ENCODE measurements at regions not wholly inside any gene's neighbourhood (a gene's known extent, or its start where the extent isn't known, plus 50 kb on each side); places are given as distances from the start of the nearest gene placed in this dataset.
"Not testable (repeated sequence)": the region's sequence is repeated elsewhere in the genome, so short reads cannot be mapped to it uniquely, and the experiment has no call there.

GRCh38 chr2:60213865-60214625 lies 339.4 kb downstream of the BCL11A start:
- ChIA-PET CTCF (no interaction called here), POLR2A (no interaction called here)
- H3K4me3 ChIP-seq (ENCODE audit: low read depth, low read length) = no peak overlapping the region
- H3K36me3 ChIP-seq (ENCODE audit: control insufficient read depth, insufficient read depth, low read length) = no peaks in the 10 kb centered on the region
- no peaks in the 10 kb centered on the region for H3K27me3 ChIP-seq (ENCODE audit: control insufficient read depth, insufficient read depth, low read length)
- no peak for TF ChIP-seq CTCF (IDR thresholded peaks at IDR 0.05; ENCODE audit: insufficient read depth, low read depth, low read length)
- no peak for DNase-seq (ENCODE audit: low read depth)

GRCh38 chr2:60212181-60212945 lies 341.1 kb downstream of the BCL11A start:
- ChIA-PET POLR2A (no interaction called here), CTCF (no interaction called here)
- Histone ChIP-seq H3K36me3 (ENCODE audit: control insufficient read depth, insufficient read depth, low read length) (no peaks in the 10 kb centered on the region), H3K4me3 (ENCODE audit: low read depth, low read length) (no peak overlapping the region), H3K27me3 (ENCODE audit: control insufficient read depth, insufficient read depth, low read length) (no peaks in the 10 kb centered on the region)
- no peak for DNase-seq (ENCODE audit: low read depth)
- no peak for TF ChIP-seq CTCF (IDR thresholded peaks at IDR 0.05; ENCODE audit: insufficient read depth, low read depth, low read length)

- H3K4me3 ChIP-seq (ENCODE audit: low read depth, low read length); DNase-seq (ENCODE audit: low read depth); H3K27me3 ChIP-seq (ENCODE audit: control insufficient read depth, insufficient read depth, low read length); CTCF ChIA-PET; H3K36me3 ChIP-seq (ENCODE audit: control insufficient read depth, insufficient read depth, low read length); POLR2A ChIA-PET: not testable (repeated sequence)
These were observed 364.4 kb downstream of the BCL11A start for GRCh38 chr2:60189006-60189405.

GRCh38 chr2:60175290-60175689 lies 378.2 kb downstream of the BCL11A start:
- H3K4me3 ChIP-seq (ENCODE audit: low read depth, low read length) = no peak overlapping the region
- ChIA-PET CTCF (no interaction called here), POLR2A (no interaction called here)
- no peak for DNase-seq (ENCODE audit: low read depth)
- TF ChIP-seq CTCF (IDR thresholded peaks at IDR 0.05; ENCODE audit: insufficient read depth, low read depth, low read length) = no peak
- no peaks in the 10 kb centered on the region for H3K27me3 ChIP-seq (ENCODE audit: control insufficient read depth, insufficient read depth, low read length)
- H3K36me3 ChIP-seq (ENCODE audit: control insufficient read depth, insufficient read depth, low read length) = no peaks in the 10 kb centered on the region

- CTCF ChIA-PET = no interaction called here
- no peak for TF ChIP-seq CTCF (IDR thresholded peaks at IDR 0.05; ENCODE audit: insufficient read depth, low read depth, low read length)
- H3K36me3 ChIP-seq (ENCODE audit: control insufficient read depth, insufficient read depth, low read length) = no peaks in the 10 kb centered on the region
- H3K27me3 ChIP-seq (ENCODE audit: control insufficient read depth, insufficient read depth, low read length) = no peaks in the 10 kb centered on the region
- no peak for DNase-seq (ENCODE audit: low read depth)
- POLR2A ChIA-PET = no interaction called here
- no peak overlapping the region for H3K4me3 ChIP-seq (ENCODE audit: low read depth, low read length)
These were observed 379.3 kb downstream of the BCL11A start for GRCh38 chr2:60174146-60174545.
